ENCODE measurements at regions not wholly inside any gene's neighbourhood (a gene's known extent, or its start where the extent isn't known, plus 50 kb on each side); places are given as distances from the start of the nearest gene placed in this dataset.
"Not testable (repeated sequence)": the region's sequence is repeated elsewhere in the genome, so short reads cannot be mapped to it uniquely, and the experiment has no call there.

DNA sequence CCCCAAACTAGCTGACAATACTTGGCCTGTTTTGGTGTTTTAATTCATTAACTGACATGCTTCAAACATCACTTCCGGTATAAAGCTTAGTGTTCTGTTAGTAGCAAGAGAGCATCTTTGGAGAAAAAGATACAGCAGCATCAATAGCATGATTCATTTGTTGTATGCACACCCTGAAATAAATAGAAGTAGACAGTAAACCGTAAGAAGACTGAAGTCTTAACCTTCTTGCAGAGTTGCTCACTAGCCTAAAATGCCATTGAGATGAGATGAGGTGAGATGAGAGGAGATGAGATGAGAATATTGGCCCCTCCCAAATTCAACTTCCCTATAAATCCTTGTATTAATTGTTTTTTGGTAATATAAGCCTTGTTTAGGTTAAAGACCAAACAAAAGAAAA lies 108.8 kb downstream of the TNFSF18 start:
- no CpG with 5 or more reads among the region's 2 CpGs for WGBS (ENCODE audit: insufficient coverage)
- no peak for DNase-seq
- no peak overlapping the region for H3K4me3 ChIP-seq (ENCODE audit: low read length)
- no peaks in the 10 kb centered on the region for H3K36me3 ChIP-seq (ENCODE audit: control insufficient read depth, insufficient read depth, low read length)
- H3K27me3 ChIP-seq (ENCODE audit: control insufficient read depth, insufficient read depth, low read length) = no peaks in the 10 kb centered on the region
- no peaks in the 10 kb centered on the region for H3K4me1 ChIP-seq (ENCODE audit: control insufficient read depth, insufficient read depth, low read length)
- H3K27ac ChIP-seq (ENCODE audit: low read length) = no peak overlapping the region
- no peaks in the 10 kb centered on the region for H3K9me3 ChIP-seq (replicated peaks; ENCODE audit: control insufficient read depth, low read depth, low read length)

DNA sequence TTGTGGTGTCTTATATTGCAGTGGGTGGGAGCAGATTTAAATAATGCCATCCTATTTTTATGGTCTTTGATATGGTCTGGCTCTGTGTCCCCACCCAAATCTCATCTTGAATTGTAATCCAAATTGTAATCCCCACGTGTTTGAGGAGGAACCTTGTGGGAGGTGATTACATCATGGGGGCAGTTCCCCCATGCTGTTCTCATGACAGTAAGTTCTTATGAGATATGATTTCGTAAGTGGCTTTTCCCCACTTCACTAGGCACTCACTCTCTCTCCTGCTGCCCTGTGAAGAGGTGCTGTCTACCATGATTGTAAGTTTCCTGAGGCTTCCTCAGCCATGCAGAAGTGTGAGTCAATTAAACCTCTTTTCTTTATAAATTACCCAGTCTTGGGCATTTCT lies 107.6 kb downstream of the TNFSF18 start:
- H3K27me3 ChIP-seq (ENCODE audit: control insufficient read depth, insufficient read depth, low read length); H3K4me3 ChIP-seq (ENCODE audit: low read length); H3K27ac ChIP-seq (ENCODE audit: low read length); DNase-seq; H3K9me3 ChIP-seq (replicated peaks; ENCODE audit: control insufficient read depth, low read depth, low read length); H3K36me3 ChIP-seq (ENCODE audit: control insufficient read depth, insufficient read depth, low read length); H3K4me1 ChIP-seq (ENCODE audit: control insufficient read depth, insufficient read depth, low read length): not testable (repeated sequence)
- no CpG with 5 or more reads among the region's 2 CpGs for WGBS (ENCODE audit: insufficient coverage)

- Histone ChIP-seq H3K36me3 (ENCODE audit: control insufficient read depth, insufficient read depth, low read length) (no peaks in the 10 kb centered on the region), H3K4me1 (ENCODE audit: control insufficient read depth, insufficient read depth, low read length) (no peaks in the 10 kb centered on the region), H3K27ac (ENCODE audit: low read length) (no peak overlapping the region), H3K4me3 (ENCODE audit: low read length) (no peak overlapping the region), H3K9me3 (replicated peaks; ENCODE audit: control insufficient read depth, low read depth, low read length) (no peaks in the 10 kb centered on the region), H3K27me3 (ENCODE audit: control insufficient read depth, insufficient read depth, low read length) (no peaks in the 10 kb centered on the region)
- DNase-seq = no peak
Observed at GRCh38 chr1:172944931-172945330, 105.8 kb downstream of the TNFSF18 start.

DNA sequence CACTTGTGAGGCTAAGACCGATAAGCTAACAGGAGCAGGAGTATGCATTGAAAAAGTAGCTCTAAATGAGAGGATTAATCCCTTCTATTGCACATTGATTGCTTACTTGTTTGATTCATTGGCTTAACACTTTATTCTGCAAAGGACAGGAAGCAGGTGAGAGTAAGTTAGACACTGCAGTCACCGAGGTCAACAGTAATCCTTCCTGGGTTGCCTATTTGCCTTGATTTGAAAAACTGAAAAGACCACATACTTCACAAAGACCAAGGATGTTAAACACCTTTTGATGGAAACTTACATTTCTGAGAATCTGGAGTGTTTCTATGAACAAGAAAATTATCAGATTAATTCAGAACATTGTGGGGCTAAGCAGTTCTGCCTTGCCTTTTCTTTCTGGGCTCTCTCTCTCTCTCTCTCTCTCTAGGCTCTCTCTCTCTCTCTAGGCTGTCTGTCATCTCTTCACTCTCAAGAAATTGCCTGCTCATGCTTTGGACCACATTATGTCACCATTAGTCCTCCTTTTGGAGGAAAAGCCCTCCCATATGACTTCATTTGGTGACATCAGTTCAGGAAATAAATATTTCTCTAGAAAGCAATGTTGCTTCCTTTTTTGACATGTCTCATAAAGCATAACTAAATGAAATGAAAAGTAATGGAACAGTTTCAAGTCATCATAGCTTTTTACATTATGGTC lies 103.8 kb downstream of the TNFSF18 start:
- no peak overlapping the region for H3K4me3 ChIP-seq (ENCODE audit: low read length)
- no peaks in the 10 kb centered on the region for H3K9me3 ChIP-seq (replicated peaks; ENCODE audit: control insufficient read depth, low read depth, low read length)
- H3K36me3 ChIP-seq (ENCODE audit: control insufficient read depth, insufficient read depth, low read length) = no peaks in the 10 kb centered on the region
- no peaks in the 10 kb centered on the region for H3K4me1 ChIP-seq (ENCODE audit: control insufficient read depth, insufficient read depth, low read length)
- no peaks in the 10 kb centered on the region for H3K27me3 ChIP-seq (ENCODE audit: control insufficient read depth, insufficient read depth, low read length)
- no CpG with 5 or more reads among the region's 2 CpGs for WGBS (ENCODE audit: insufficient coverage)
- H3K27ac ChIP-seq (ENCODE audit: low read length) = no peak overlapping the region
- DNase-seq = peak; percentile 41

GRCh38 chr1:172948457-172948856 lies 102.3 kb downstream of the TNFSF18 start:
- DNase-seq = no peak
- H3K27me3 ChIP-seq (ENCODE audit: control insufficient read depth, insufficient read depth, low read length) = no peaks in the 10 kb centered on the region
- no CpG with 5 or more reads among the region's 1 CpG for WGBS (ENCODE audit: insufficient coverage)
- no peaks in the 10 kb centered on the region for H3K4me1 ChIP-seq (ENCODE audit: control insufficient read depth, insufficient read depth, low read length)
- no peaks in the 10 kb centered on the region for H3K9me3 ChIP-seq (replicated peaks; ENCODE audit: control insufficient read depth, low read depth, low read length)
- no peak overlapping the region for H3K4me3 ChIP-seq (ENCODE audit: low read length)
- H3K36me3 ChIP-seq (ENCODE audit: control insufficient read depth, insufficient read depth, low read length) = no peaks in the 10 kb centered on the region
- no peak overlapping the region for H3K27ac ChIP-seq (ENCODE audit: low read length)

DNA sequence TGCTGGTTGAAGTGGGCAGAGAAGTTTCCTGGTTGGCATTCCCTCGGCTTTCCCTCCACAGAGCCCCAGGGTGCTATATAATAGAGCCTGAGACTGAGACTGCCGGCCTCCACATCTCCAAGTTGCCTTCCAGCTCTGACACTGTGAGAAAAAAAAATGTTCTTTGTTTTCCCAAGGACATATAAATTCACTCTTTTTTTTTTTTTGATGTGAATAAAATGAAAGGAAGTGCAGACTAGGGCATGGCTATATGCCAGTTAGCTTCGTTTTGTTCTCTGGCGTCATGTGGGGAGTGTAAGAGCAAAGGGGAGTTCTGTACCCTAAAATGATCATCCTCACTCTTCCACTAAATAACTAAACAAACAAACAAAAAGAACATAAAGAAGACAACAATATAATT lies 101.6 kb downstream of the TNFSF18 start:
- no peak for DNase-seq

DNA sequence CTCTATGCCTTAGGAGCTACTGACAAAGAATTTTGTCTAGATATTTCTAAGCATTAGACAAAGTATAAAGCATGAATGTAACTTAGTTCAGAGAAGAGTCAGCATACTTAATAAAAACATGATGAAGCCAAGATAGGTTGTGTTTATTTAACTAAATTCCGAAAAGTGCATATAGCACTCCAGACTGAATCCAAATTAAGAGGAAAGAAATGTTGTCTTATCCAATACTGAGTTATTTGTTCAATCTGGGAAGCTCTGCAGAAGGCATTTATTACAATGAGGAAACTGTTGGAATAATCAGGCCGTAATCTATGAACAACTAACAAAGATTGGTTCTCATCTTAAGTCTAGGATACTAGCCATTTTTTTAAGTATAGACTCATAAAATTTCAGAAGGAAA lies 100.2 kb downstream of the TNFSF18 start:
- H3K27me3 ChIP-seq (ENCODE audit: control insufficient read depth, insufficient read depth, low read length) = no peaks in the 10 kb centered on the region

More for the DNA sequence above, 101.6 kb downstream of the TNFSF18 start:
- H3K27me3 ChIP-seq (ENCODE audit: control insufficient read depth, insufficient read depth, low read length) = no peaks in the 10 kb centered on the region
- no peak overlapping the region for H3K4me3 ChIP-seq (ENCODE audit: low read length)
- no peaks in the 10 kb centered on the region for H3K9me3 ChIP-seq (replicated peaks; ENCODE audit: control insufficient read depth, low read depth, low read length)
- H3K36me3 ChIP-seq (ENCODE audit: control insufficient read depth, insufficient read depth, low read length) = no peaks in the 10 kb centered on the region
- no peak overlapping the region for H3K27ac ChIP-seq (ENCODE audit: low read length)
- no CpG with 5 or more reads among the region's 4 CpGs for WGBS (ENCODE audit: insufficient coverage)
- no peaks in the 10 kb centered on the region for H3K4me1 ChIP-seq (ENCODE audit: control insufficient read depth, insufficient read depth, low read length)

GRCh38 chr1:172951730-172952365 lies 98.9 kb downstream of the TNFSF18 start:
- H3K9me3 ChIP-seq (replicated peaks; ENCODE audit: control insufficient read depth, low read depth, low read length) = no peaks in the 10 kb centered on the region
- no peak overlapping the region for H3K27ac ChIP-seq (ENCODE audit: low read length)
- H3K4me1 ChIP-seq (ENCODE audit: control insufficient read depth, insufficient read depth, low read length) = no peaks in the 10 kb centered on the region
- H3K4me3 ChIP-seq (ENCODE audit: low read length) = no peak overlapping the region
- WGBS (ENCODE audit: insufficient coverage) = no CpG with 5 or more reads among the region's 3 CpGs
- no peaks in the 10 kb centered on the region for H3K27me3 ChIP-seq (ENCODE audit: control insufficient read depth, insufficient read depth, low read length)
- DNase-seq = no peak
- H3K36me3 ChIP-seq (ENCODE audit: control insufficient read depth, insufficient read depth, low read length) = no peaks in the 10 kb centered on the region

More for the DNA sequence above, 100.2 kb downstream of the TNFSF18 start:
- no peak for DNase-seq
- H3K4me1 ChIP-seq (ENCODE audit: control insufficient read depth, insufficient read depth, low read length) = no peaks in the 10 kb centered on the region
- no peaks in the 10 kb centered on the region for H3K36me3 ChIP-seq (ENCODE audit: control insufficient read depth, insufficient read depth, low read length)
- no CpG with 5 or more reads among the region's 2 CpGs for WGBS (ENCODE audit: insufficient coverage)
- no peak overlapping the region for H3K27ac ChIP-seq (ENCODE audit: low read length)
- no peaks in the 10 kb centered on the region for H3K9me3 ChIP-seq (replicated peaks; ENCODE audit: control insufficient read depth, low read depth, low read length)
- no peak overlapping the region for H3K4me3 ChIP-seq (ENCODE audit: low read length)

DNA sequence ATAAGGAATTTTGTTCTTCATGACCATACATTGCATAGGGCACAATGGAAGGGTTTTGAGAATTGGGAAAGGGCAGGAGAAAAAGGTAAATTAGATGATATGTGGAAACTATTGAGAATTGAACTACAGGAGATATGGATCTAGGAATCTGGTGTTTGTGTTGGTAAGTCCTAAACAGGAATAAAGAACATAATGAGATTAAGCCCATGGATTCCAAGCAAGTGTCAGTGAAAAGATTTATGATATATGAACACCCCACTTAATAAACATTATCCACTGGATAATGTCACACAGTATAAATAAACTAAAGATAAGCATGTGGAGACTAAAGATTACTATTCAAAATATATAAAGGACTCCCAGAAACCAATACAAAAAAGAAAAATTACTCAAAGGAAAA lies 98.2 kb downstream of the TNFSF18 start:
- no peaks in the 10 kb centered on the region for H3K9me3 ChIP-seq (replicated peaks; ENCODE audit: control insufficient read depth, low read depth, low read length)
- no peak for DNase-seq
- H3K4me3 ChIP-seq (ENCODE audit: low read length) = no peak overlapping the region
- H3K36me3 ChIP-seq (ENCODE audit: control insufficient read depth, insufficient read depth, low read length) = no peaks in the 10 kb centered on the region
- H3K27me3 ChIP-seq (ENCODE audit: control insufficient read depth, insufficient read depth, low read length) = no peaks in the 10 kb centered on the region
- H3K4me1 ChIP-seq (ENCODE audit: control insufficient read depth, insufficient read depth, low read length) = no peaks in the 10 kb centered on the region
- no peak overlapping the region for H3K27ac ChIP-seq (ENCODE audit: low read length)

- H3K4me3 ChIP-seq (ENCODE audit: low read length) = no peak overlapping the region
Observed at GRCh38 chr1:172954476-172955150, 96.1 kb downstream of the TNFSF18 start.

More at GRCh38 chr1:172954476-172955150, 96.1 kb downstream of the TNFSF18 start:
- no peaks in the 10 kb centered on the region for H3K9me3 ChIP-seq (replicated peaks; ENCODE audit: control insufficient read depth, low read depth, low read length)
- H3K36me3 ChIP-seq (ENCODE audit: control insufficient read depth, insufficient read depth, low read length) = no peaks in the 10 kb centered on the region
- no peak for DNase-seq
- no peaks in the 10 kb centered on the region for H3K27me3 ChIP-seq (ENCODE audit: control insufficient read depth, insufficient read depth, low read length)
- H3K27ac ChIP-seq (ENCODE audit: low read length) = no peak overlapping the region
- WGBS (ENCODE audit: insufficient coverage) = 100% methylated on average over 2 of the region's 6 CpGs
- H3K4me1 ChIP-seq (ENCODE audit: control insufficient read depth, insufficient read depth, low read length) = no peaks in the 10 kb centered on the region

Data from muscle of leg (tissue), 3 donors.